ENCODE measurements at regions not wholly inside any gene's neighbourhood (a gene's known extent, or its start where the extent isn't known, plus 50 kb on each side); places are given as distances from the start of the nearest gene placed in this dataset.

DNA sequence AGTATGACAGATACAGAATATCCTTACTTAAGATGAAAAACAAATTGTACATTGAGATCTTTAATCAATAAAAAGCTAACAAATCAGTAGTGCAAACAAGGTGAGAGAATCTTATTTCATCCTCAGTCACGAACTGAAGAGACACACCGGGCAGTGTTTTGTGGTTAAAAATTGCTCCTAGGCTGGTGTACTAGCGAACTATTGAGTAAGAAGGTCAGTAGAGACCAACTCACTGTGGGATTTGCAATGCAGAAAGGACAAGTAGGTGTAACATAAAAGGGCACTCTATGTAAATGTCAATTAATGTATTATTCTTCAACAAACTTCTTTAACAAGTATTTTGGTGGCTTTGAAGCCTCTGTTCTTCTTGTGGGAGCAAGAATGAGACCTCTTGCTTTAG, 260.2 kb upstream of the PPARGC1A start:
- no peaks in the 10 kb centered on the region for H3K9me3 ChIP-seq (ENCODE audit: insufficient read depth, low read length)
- H4K20me1 ChIP-seq (ENCODE audit: low read depth, low read length), result no peaks in the 10 kb centered on the region
- TF ChIP-seq EZH2phosphoT487 (conservative IDR thresholded peaks at IDR 0.05; ENCODE audit: low read length) (no peak), CTCF (IDR thresholded peaks at IDR 0.05; ENCODE audit: insufficient read depth, low read length, poor library complexity, severe bottlenecking) (no peak)

GRCh38 chr4:24146127-24146526, 256.3 kb upstream of the PPARGC1A start:
- Histone ChIP-seq H3K79me2 (ENCODE audit: insufficient read depth, low read length) (no peaks in the 10 kb centered on the region), H3K27me3 (ENCODE audit: low read length) (no peaks in the 10 kb centered on the region), H3K4me2 (ENCODE audit: low read depth, low read length, poor library complexity, severe bottlenecking) (no peak overlapping the region), H3K9ac (ENCODE audit: low read length) (no peak overlapping the region), H2AFZ (ENCODE audit: low read depth, low read length, severe bottlenecking) (no peak overlapping the region), H3F3A (ENCODE audit: insufficient read depth) (no peaks in the 10 kb centered on the region), H3K9me3 (ENCODE audit: insufficient read depth, low read length) (no peaks in the 10 kb centered on the region), H3K9me2 (replicated peaks; ENCODE audit: insufficient read depth, low read length) (no peaks in the 10 kb centered on the region), H3K36me3 (ENCODE audit: low read length) (no peaks in the 10 kb centered on the region), H3K4me3 (ENCODE audit: insufficient read depth, low read length, poor library complexity, severe bottlenecking) (no peak overlapping the region), H4K20me1 (ENCODE audit: low read depth, low read length) (no peaks in the 10 kb centered on the region), H3K27ac (ENCODE audit: low read depth, low read length) (no peak overlapping the region)
- TF ChIP-seq EZH2phosphoT487 (conservative IDR thresholded peaks at IDR 0.05; ENCODE audit: low read length) (no peak), CTCF (IDR thresholded peaks at IDR 0.05; ENCODE audit: insufficient read depth, low read length, poor library complexity, severe bottlenecking) (no peak)

More for the DNA sequence above, 260.2 kb upstream of the PPARGC1A start:
- H3K36me3 ChIP-seq (ENCODE audit: low read length), result no peaks in the 10 kb centered on the region
- H3K27ac ChIP-seq (ENCODE audit: low read depth, low read length), result no peak overlapping the region
- no peak overlapping the region for H3K4me3 ChIP-seq (ENCODE audit: insufficient read depth, low read length, poor library complexity, severe bottlenecking)
- no peaks in the 10 kb centered on the region for H3F3A ChIP-seq (ENCODE audit: insufficient read depth)
- H3K79me2 ChIP-seq (ENCODE audit: insufficient read depth, low read length), result no peaks in the 10 kb centered on the region
- no peak overlapping the region for H3K4me2 ChIP-seq (ENCODE audit: low read depth, low read length, poor library complexity, severe bottlenecking)
- no peaks in the 10 kb centered on the region for H3K27me3 ChIP-seq (ENCODE audit: low read length)
- H3K9me2 ChIP-seq (replicated peaks; ENCODE audit: insufficient read depth, low read length), result no peaks in the 10 kb centered on the region
- no peak overlapping the region for H3K9ac ChIP-seq (ENCODE audit: low read length)
- no peak overlapping the region for H2AFZ ChIP-seq (ENCODE audit: low read depth, low read length, severe bottlenecking)

DNA sequence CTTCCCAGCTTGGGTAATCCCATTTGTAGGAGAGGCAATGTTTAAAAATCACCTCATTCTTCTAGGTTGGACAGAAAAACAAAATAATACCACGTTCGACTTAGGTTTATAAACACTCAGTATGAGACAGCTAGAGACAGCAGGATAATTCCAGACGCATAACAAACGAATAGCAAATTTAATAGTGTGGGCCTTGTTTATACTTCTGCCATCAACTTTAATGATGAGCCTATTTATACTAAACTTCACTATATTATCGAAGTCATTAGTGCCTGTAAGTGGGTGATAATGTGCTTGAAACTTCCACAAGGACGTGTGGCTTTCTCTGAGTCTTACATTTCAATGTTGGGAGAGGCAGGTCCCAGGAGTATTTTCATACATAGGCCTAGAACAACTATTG, 255.7 kb upstream of the PPARGC1A start:
- Histone ChIP-seq H3K4me2 (ENCODE audit: low read depth, low read length, poor library complexity, severe bottlenecking) (no peak overlapping the region), H3K9ac (ENCODE audit: low read length) (no peak overlapping the region), H3K9me3 (ENCODE audit: insufficient read depth, low read length) (no peaks in the 10 kb centered on the region), H2AFZ (ENCODE audit: low read depth, low read length, severe bottlenecking) (no peak overlapping the region), H3K27ac (ENCODE audit: low read depth, low read length) (no peak overlapping the region), H3K9me2 (replicated peaks; ENCODE audit: insufficient read depth, low read length) (no peaks in the 10 kb centered on the region), H4K20me1 (ENCODE audit: low read depth, low read length) (no peaks in the 10 kb centered on the region), H3K79me2 (ENCODE audit: insufficient read depth, low read length) (no peaks in the 10 kb centered on the region), H3K36me3 (ENCODE audit: low read length) (no peaks in the 10 kb centered on the region), H3F3A (ENCODE audit: insufficient read depth) (no peaks in the 10 kb centered on the region), H3K27me3 (ENCODE audit: low read length) (no peaks in the 10 kb centered on the region), H3K4me3 (ENCODE audit: insufficient read depth, low read length, poor library complexity, severe bottlenecking) (no peak overlapping the region)
- no peak for TF ChIP-seq CTCF (IDR thresholded peaks at IDR 0.05; ENCODE audit: insufficient read depth, low read length, poor library complexity, severe bottlenecking)
- no peak for TF ChIP-seq EZH2phosphoT487 (conservative IDR thresholded peaks at IDR 0.05; ENCODE audit: low read length)

Data from SU-DHL-6 (cell line).